Thyroid gland (tissue), 4 donors: ENCODE measurements at regions not wholly inside any gene's neighbourhood (a gene's known extent, or its start where the extent isn't known, plus 50 kb on each side); places are given as distances from the start of the nearest gene placed in this dataset.

Source experiments
- POLR2A ChIP-seq, 2 donors: fragments of 450-650 bp; IDR thresholded peaks; one replicate each; pipeline ENCODE4 v1.6.1; 2017; ENCODE audit warnings: antibody characterized with exemption in 2 of 2, mild to moderate bottlenecking in 2 of 2, moderate library complexity in 1 of 2
- TF ChIP-seq, protein P1 (sequence below), 6 experiments: fragments of 200-600 bp in 3 of 6; fragments of 450-650 bp in 3 of 6; sonication (generic) in 3 of 6; IDR thresholded peaks; one replicate each; pipeline ENCODE4 v1.5.1; 2016 to 2019; ENCODE audit warnings: antibody characterized with exemption in 6 of 6, mild to moderate bottlenecking in 2 of 6, inconsistent platforms in 1 of 6, moderate library complexity in 1 of 6

DNA sequence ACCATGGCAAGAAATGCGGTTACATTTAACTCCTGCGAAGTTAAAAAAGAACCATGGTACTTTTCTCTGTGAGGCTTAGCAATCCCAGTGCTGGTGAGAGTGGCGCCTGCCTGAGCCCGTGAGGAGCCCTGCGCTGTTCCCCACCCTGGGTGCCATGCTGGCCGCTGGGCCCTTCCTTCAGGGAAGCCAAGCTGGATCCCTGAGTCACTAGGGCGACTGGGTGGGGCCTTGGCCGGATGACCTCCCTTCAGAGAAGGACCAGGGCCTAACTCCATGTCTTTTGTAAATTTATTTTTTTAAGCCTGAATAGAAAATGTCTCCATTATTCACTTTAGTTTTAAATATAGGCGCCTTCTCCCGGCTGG is 209.1 kb downstream of the ERMARD start:
- TF ChIP-seq, protein P1, sequence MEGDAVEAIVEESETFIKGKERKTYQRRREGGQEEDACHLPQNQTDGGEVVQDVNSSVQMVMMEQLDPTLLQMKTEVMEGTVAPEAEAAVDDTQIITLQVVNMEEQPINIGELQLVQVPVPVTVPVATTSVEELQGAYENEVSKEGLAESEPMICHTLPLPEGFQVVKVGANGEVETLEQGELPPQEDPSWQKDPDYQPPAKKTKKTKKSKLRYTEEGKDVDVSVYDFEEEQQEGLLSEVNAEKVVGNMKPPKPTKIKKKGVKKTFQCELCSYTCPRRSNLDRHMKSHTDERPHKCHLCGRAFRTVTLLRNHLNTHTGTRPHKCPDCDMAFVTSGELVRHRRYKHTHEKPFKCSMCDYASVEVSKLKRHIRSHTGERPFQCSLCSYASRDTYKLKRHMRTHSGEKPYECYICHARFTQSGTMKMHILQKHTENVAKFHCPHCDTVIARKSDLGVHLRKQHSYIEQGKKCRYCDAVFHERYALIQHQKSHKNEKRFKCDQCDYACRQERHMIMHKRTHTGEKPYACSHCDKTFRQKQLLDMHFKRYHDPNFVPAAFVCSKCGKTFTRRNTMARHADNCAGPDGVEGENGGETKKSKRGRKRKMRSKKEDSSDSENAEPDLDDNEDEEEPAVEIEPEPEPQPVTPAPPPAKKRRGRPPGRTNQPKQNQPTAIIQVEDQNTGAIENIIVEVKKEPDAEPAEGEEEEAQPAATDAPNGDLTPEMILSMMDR (IDR thresholded peaks at IDR 0.05), result no peak
- no peak for TF ChIP-seq POLR2A (IDR thresholded peaks at IDR 0.05)
